ENCODE measurements at regions not wholly inside any gene's neighbourhood (a gene's known extent, or its start where the extent isn't known, plus 50 kb on each side); places are given as distances from the start of the nearest gene placed in this dataset.

DNA sequence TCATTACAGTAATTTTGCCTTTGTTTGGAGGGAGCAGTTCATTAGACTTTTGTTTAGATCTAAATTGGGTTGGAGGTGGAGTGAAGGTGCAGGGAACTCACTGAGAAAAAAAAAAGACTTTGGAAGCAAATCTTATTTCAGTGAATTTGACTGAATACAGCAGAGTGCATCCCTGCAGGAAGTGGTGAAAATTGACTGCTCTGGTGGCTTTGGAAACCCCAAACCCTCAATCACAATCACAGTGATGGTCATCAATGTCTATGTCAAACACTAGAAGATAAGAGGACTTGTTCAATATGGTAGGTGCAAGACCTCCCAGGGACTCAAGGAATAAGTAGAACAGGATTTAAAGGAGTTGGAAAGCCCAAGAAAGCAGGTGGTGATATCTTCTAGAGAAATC lies 76.0 kb upstream of the RASA1 start:
- no peak for TF ChIP-seq POLR2A (IDR thresholded peaks at IDR 0.05)
- TF ChIP-seq, protein P1, sequence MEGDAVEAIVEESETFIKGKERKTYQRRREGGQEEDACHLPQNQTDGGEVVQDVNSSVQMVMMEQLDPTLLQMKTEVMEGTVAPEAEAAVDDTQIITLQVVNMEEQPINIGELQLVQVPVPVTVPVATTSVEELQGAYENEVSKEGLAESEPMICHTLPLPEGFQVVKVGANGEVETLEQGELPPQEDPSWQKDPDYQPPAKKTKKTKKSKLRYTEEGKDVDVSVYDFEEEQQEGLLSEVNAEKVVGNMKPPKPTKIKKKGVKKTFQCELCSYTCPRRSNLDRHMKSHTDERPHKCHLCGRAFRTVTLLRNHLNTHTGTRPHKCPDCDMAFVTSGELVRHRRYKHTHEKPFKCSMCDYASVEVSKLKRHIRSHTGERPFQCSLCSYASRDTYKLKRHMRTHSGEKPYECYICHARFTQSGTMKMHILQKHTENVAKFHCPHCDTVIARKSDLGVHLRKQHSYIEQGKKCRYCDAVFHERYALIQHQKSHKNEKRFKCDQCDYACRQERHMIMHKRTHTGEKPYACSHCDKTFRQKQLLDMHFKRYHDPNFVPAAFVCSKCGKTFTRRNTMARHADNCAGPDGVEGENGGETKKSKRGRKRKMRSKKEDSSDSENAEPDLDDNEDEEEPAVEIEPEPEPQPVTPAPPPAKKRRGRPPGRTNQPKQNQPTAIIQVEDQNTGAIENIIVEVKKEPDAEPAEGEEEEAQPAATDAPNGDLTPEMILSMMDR (IDR thresholded peaks at IDR 0.05), result no peak

Data from thyroid gland (tissue), 4 donors.